ENCODE measurements at regions not wholly inside any gene's neighbourhood (a gene's known extent, or its start where the extent isn't known, plus 50 kb on each side); places are given as distances from the start of the nearest gene placed in this dataset.
"Not testable (repeated sequence)": the region's sequence is repeated elsewhere in the genome, so short reads cannot be mapped to it uniquely, and the experiment has no call there.

- not testable (repeated sequence) for TF ChIP-seq CTCF (IDR thresholded peaks at IDR 0.05 in 8 of 11, conservative IDR thresholded peaks at IDR 0.05 in 3 of 11); POLR2A (IDR thresholded peaks at IDR 0.05)
Measured at GRCh38 chr7:76937781-76938180, 94.4 kb downstream of the SPDYE17 start.
